ENCODE measurements at regions not wholly inside any gene's neighbourhood (a gene's known extent, or its start where the extent isn't known, plus 50 kb on each side); places are given as distances from the start of the nearest gene placed in this dataset.
"Not testable (repeated sequence)": the region's sequence is repeated elsewhere in the genome, so short reads cannot be mapped to it uniquely, and the experiment has no call there.

- no peak for DNase-seq
Observed at GRCh38 chr13:86051134-86052103, 252.2 kb upstream of the SLITRK6 start.

GRCh38 chr13:86038490-86038889, 239.3 kb upstream of the SLITRK6 start:
- no peak for DNase-seq

- DNase-seq = peak; percentile 66
Observed at GRCh38 chr13:86020351-86021002, 221.3 kb upstream of the SLITRK6 start.

- DNase-seq = no peak
Observed at GRCh38 chr13:86006317-86006716, 207.1 kb upstream of the SLITRK6 start.

GRCh38 chr13:86003029-86003428, 203.8 kb upstream of the SLITRK6 start:
- no peak for DNase-seq

- no peak for DNase-seq
Observed at GRCh38 chr13:86000546-86000945, 201.3 kb upstream of the SLITRK6 start.

- no peak for DNase-seq
Observed at GRCh38 chr13:85997587-85997986, 198.4 kb upstream of the SLITRK6 start.

- DNase-seq = no peak
Observed at GRCh38 chr13:85995788-85996418, 196.7 kb upstream of the SLITRK6 start.

GRCh38 chr13:85993567-85993966, 194.3 kb upstream of the SLITRK6 start:
- DNase-seq = no peak

GRCh38 chr13:85990397-85990796, 191.2 kb upstream of the SLITRK6 start:
- no peak for DNase-seq

GRCh38 chr13:85985797-85986196, 186.6 kb upstream of the SLITRK6 start:
- DNase-seq = peak; percentile 38

- no peak for DNase-seq
Observed at GRCh38 chr13:85982102-85982501, 182.9 kb upstream of the SLITRK6 start.

GRCh38 chr13:85980447-85980846, 181.2 kb upstream of the SLITRK6 start:
- not testable (repeated sequence) for DNase-seq

- DNase-seq = no peak
Observed at GRCh38 chr13:85976242-85976641, 177.0 kb upstream of the SLITRK6 start.

GRCh38 chr13:85974608-85975366, 175.6 kb upstream of the SLITRK6 start:
- peak; percentile 21 for DNase-seq

GRCh38 chr13:85970727-85971126, 171.5 kb upstream of the SLITRK6 start:
- DNase-seq = peak; percentile 0

GRCh38 chr13:85969331-85969730, 170.1 kb upstream of the SLITRK6 start:
- DNase-seq = no peak

GRCh38 chr13:85935868-85936467, 136.7 kb upstream of the SLITRK6 start:
- DNase-seq = no peak

- no peak for DNase-seq
Observed at GRCh38 chr13:85930108-85930507, 130.9 kb upstream of the SLITRK6 start.

- no peak for DNase-seq
Observed at GRCh38 chr13:85910962-85911361, 111.7 kb upstream of the SLITRK6 start.

- no peak for DNase-seq
Observed at GRCh38 chr13:85900521-85900920, 101.3 kb upstream of the SLITRK6 start.
